HG03354 (cell line): ENCODE measurements at regions not wholly inside any gene's neighbourhood (a gene's known extent, or its start where the extent isn't known, plus 50 kb on each side); places are given as distances from the start of the nearest gene placed in this dataset.

ENCODE experiments used
- ATAC-seq: cut with Tn5 transposase; IDR thresholded peaks from one replicate; pipeline ENCODE4 v1.9.1; 2021; ENCODE audit warnings: mild to moderate bottlenecking; ENCODE audit not compliant: unreplicated experiment, poor library complexity, severe bottlenecking

- ATAC-seq, result no peak
Observed at GRCh38 chr20:52473186-52473585, 281.6 kb upstream of the ZFP64 start.

GRCh38 chr20:52470561-52470960 is 279.0 kb upstream of the ZFP64 start:
- ATAC-seq, result no peak

GRCh38 chr20:52469128-52469527 is 277.5 kb upstream of the ZFP64 start:
- no peak for ATAC-seq

GRCh38 chr20:52465991-52466390 is 274.4 kb upstream of the ZFP64 start:
- no peak for ATAC-seq

- no peak for ATAC-seq
Observed at GRCh38 chr20:52461582-52461981, 270.0 kb upstream of the ZFP64 start.

DNA sequence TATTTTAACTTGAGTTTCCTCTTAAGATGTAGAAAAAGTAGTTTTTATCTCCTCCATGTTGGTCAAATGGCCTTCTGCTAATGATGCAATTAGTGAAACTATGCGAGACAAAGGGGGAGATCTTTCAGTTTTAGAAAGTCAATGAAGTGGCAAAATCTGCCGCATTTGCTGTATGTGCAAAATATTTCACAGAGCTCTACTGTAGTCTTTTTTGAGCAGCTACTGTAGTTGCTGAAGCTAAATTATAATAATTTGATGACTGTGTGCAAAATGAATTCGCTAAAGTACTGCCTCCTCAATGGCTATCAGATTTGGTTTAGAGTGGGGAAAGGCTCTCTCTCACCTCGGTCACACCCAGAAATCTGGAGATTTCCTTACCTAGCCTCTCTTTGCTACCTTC is 267.6 kb upstream of the ZFP64 start:
- ATAC-seq, result no peak

DNA sequence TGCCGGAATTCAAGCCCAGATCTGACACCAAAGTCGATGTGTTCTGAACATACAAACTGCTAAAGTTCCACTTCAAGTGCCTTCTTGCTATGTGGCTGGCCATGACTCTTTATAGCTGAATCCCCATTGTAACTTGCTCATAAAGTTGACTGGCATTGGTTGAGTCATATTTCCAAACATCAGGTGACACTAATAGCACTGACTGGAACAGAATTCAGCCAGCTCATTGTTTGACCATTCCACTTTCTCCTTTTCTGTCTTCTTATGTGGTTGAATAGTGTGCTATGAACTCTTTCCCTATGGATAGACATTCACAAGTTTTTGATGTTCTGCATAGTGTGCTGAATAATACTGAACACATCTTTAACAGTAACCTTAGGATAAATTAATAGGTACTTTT is 266.2 kb upstream of the ZFP64 start:
- no peak for ATAC-seq

GRCh38 chr20:52454660-52455059 is 263.1 kb upstream of the ZFP64 start:
- ATAC-seq, result no peak

DNA sequence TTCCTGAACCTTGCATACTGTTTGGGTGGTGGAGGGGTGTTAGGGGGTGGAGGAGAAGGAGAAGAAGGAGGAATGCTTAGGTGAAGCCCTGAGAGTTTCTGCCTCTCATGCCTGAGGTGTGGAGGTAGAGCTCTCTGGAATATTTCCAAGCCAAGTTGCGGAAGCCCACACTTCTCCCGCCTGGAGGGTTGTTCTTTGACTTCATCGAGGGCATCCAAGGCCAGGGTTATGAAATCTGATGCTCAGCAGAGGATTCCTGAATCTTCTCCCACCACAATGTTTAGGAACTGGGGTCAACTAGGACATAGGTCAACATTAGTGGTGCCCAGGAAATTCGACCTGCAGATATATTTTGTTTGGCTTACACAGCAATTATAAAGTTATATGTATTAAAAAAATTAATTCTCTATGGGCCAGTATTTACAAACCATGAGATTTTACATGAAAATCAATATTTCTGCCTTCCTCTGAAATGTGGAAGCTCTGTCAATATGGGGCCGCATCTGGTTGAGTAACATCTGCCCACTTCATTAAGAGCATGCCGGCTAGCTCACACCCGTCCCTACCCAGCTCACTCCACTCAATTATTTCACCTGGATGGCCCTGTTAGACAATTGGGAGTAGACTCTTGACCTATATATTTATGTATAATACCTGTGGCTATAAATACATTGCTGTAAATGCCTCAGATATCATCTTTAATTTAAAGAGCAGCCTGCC is 257.1 kb upstream of the ZFP64 start:
- no peak for ATAC-seq

- ATAC-seq, result no peak
Observed at GRCh38 chr20:52447225-52447551, 255.6 kb upstream of the ZFP64 start.

DNA sequence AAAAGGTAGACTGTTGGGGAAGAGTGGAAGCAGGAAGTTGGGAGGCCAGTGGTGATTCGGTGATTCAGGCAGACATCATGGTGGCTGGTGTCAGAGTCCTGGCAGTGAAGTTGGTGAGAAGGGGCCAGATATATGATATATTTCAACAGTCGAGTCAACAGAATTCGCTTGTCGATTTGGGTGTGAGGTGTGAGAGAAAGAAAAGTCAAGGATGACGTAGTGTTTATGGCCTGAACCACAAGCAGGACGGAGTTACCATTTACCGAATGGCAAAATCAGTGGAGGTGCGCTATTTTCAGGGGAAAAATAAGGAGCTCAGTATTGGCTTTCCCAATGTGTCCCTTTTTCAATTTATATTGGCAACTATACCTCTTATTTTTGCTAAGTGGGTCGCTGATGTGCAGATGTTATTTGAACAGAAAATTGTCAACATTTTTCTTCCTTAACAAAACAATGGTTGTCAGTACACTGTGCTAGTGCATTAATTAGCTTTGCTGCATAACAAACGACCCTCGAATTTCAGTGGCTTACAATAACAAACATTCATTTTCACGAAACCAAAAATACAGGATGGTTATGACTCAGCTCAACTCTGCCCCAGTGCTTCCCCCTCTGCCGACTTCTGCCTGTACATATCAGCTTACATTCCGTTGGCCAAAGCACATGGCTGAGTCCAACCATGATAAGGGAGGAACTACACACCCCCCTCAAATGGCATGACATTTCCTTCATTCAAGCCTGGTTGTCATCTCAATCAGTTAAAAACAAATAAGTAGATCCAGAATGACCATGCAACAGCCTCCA is 255.0 kb upstream of the ZFP64 start:
- ATAC-seq, result no peak

DNA sequence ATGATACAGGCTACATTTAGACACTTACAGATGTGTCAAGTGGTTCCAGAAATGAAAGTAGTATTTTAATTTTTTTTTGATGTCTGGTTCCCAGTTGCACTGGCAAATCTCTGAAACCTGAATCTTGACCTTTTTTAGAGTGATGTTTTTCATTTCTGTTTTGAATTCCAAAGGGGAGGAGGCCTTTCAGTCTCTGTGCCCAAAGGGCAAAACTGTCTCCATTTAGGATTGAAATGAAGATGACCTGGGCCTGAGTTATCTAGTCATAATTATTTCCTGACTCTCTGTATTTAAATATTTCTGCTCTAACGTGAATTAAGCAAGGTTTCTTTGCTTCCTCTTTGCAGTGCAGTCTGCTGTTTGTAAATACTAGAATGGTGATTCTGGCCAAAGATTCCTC is 252.9 kb upstream of the ZFP64 start:
- ATAC-seq, result no peak

DNA sequence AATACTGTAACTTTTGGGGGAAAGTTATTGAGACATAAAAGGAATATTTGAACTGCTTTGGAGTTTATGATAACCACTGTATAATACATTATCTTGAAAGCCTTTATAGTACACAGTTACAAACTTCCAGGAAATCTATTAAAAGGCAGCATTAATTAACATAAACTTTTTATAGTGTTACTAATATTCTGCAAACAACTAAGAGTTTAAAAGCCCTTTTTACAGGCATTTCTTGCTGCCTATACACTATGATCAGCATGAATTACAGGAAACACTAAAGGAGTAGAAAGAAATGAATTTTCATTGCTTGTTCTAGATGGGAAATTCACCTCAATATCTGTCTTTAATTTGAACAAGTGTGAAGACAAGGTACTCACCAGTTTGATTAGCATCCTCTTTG is 252.3 kb upstream of the ZFP64 start:
- ATAC-seq, result no peak

DNA sequence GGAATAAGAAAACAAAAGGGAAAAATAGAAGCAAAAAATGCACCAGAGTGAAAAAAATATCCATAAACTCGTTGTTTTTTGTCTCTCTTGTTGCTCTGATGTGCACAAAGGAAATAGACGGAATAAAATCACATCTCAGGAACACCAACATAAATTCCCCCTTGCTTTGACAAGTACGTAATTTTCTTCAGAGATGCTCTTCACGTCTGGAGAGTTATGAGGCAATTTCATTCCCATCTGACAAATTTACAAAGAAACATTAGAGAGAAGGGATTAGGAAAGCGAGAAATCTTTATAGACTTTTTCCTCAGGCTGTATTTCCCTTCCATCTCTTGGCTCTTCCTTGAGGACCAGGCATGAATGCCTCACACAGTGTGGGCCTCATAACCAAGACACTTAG is 250.1 kb upstream of the ZFP64 start:
- no peak for ATAC-seq

GRCh38 chr20:52439375-52439774 is 247.8 kb upstream of the ZFP64 start:
- ATAC-seq, result no peak

DNA sequence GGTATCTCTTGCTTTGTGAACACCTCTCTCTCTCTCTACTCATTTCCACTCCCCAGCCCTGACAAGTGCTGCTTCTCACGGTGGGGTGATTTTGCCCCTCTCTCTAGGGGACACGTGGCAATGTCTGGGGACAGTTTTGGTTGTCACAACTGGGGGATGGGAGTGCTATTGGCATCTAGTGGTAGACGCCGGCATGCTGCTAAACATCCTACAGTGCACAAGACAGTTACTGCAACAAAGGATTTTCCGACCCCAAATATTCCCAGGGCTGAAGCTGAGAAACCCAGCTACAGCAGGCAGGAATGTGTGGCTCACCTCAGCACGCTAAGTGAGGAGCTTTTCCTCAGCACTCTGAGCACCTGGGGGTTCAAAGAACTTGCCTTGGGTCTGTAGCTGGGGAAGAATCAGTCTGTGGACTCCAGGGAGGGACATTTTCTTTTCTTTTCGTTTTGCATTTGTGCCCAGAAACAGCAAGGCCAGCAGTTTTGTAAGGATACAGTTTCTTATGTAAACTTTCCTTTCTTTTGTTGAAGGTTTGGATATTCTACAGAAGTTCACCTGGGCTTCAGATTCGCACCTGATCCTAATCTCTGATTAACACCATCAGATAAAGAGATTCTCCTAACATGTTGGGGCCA is 246.9 kb upstream of the ZFP64 start:
- ATAC-seq, result no peak

DNA sequence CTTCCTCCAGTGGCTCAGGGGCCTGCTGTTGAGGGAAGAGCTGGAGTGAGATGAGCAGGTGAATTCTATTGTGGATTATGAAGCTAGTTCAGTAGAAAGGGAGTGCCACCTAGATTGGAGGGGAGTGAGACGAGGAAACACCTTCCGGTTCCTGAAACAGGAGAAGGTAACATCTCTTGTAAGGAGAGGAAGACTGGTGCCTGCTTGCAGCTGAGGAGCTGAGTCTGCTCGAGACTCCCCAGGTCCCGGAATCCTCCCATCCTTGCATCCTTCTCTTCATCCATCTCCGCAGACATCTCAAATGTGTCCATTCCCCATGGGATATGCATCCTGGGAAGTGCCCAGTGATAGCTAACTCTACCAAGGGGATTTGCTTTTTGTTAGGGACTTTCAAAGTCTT is 242.9 kb upstream of the ZFP64 start:
- no peak for ATAC-seq

DNA sequence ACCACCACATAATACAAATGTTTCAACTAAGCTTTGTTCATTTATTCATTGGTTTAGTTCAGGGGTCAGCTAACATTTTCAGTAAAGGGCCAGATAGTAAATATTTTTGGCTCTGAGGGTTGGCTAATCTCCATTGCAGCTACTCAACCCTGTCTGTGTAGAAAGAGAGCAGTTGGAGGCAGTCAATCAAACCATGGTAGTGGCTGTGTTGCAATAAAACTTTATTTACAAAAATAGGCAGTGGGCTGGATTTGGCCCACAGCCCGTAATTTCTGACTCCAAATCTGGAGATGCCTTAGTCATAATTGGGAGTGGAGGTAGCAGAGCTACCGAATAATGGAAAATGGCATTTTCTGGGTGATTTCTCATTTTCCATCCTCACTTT is 242.5 kb upstream of the ZFP64 start:
- no peak for ATAC-seq

DNA sequence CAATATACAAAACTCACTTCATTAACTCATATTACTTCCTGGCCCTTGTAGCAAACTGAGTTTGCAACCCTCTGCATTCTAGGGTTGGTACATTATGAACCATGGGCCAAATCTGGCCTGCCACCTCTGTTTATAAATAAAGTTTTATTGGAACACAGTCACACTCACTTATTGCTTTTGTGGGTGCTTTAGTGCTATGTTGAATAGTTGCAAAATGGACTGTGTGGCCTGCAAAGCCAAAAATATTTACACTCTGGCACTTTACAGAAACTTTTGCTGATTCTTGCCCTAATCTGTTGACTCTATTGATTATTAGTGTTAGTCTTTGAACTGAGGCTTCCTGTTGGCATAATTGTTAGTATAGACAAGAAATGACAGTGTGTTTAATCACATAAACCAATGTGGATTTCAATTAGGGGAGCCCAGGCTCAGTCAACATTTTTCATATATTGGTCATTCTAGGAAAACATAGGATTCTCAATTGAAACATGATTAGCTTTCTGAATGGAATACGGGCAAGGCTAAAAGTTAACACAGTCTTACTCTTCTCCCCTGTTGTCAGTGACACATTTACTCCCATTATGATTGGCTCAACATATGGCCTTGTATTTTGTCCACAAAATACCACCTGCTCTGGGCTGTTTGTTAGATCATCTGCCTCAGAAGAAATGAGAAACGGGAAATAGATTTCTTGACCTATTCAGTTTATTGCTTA is 241.9 kb upstream of the ZFP64 start:
- no peak for ATAC-seq

- ATAC-seq, result no peak
Observed at GRCh38 chr20:52432740-52433139, 241.2 kb upstream of the ZFP64 start.

GRCh38 chr20:52429029-52429428 is 237.4 kb upstream of the ZFP64 start:
- ATAC-seq, result no peak
